ENCODE measurements at regions not wholly inside any gene's neighbourhood (a gene's known extent, or its start where the extent isn't known, plus 50 kb on each side); places are given as distances from the start of the nearest gene placed in this dataset.

DNA sequence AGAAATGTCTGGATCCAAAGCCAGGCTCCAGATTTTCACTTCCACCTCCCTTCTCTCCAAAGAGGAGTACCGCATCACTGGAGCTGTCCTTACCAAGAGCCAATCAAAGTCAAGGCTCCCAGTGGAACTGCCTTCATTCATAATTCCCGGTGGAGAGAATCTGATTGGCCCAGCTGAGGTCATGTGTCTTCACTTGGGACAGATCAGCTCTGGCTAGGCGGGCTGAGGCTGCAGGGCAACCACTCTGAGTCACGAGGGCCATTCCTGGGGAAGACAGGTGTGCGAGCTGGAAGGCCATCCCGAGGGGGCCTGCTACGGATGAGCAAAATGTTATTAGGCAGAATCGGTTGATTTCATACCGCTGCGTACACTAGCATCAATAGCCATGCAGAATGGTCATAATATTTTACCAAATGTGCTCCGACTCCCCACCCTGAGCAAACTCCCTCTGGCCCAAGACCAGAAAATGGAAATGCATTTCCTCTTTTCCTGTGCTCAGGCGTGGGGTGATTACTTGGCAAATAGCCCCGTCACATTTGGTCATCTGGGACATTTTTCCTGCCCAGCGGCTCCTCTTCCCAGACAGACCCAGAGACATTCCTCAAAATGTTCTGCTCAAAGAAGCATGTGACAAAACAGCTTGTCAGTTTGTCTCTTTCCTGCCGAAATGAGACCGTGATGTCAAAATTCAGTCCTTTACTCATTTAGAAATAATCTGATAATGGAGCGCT lies 111.1 kb downstream of the AIPL1 start:
- intact Hi-C loops (cut with DNase I, micrococcal nuclease): no loop called here
- no peak overlapping the region for H3K27ac Mint-ChIP-seq
- H3K9me3 Mint-ChIP-seq (ENCODE audit: low read depth): no peaks in the 10 kb centered on the region
- no peak for ATAC-seq
- POLR2A ChIA-PET: no interaction called here
- no peak overlapping the region for H3K4me3 Mint-ChIP-seq
- CTCF ChIA-PET: no interaction called here
- H3K27me3 Mint-ChIP-seq: peaks cover 35% of the 10 kb centered on the region
- DNase-seq: no peak
- H3K4me1 Mint-ChIP-seq: no peaks in the 10 kb centered on the region
- no peaks in the 10 kb centered on the region for H3K36me3 Mint-ChIP-seq (ENCODE audit: low read depth)

DNA sequence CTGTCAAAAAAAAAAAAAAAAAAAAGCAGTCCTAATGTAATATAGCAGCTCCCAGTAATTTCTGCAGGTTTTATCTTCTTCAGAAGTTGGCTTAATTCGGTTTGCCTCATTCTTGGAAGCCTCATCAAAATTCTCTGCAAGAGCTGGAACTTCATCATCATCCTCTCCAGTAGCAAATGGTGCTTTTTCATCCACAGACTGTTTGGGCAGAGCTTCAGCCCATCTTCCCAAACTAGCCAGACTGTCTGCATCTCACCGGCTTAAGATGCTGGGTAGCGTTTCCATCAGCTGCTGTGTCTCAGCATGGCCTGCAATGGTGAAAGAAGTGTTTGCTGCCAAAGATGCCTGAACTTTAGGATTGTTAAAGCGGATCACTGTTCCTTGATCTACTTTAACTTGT lies 112.6 kb downstream of the AIPL1 start:
- Mint-ChIP-seq H3K27ac (no peak overlapping the region), H3K36me3 (ENCODE audit: low read depth) (no peaks in the 10 kb centered on the region), H3K4me3 (no peak overlapping the region), H3K27me3 (peaks cover 26% of the 10 kb centered on the region), H3K4me1 (no peaks in the 10 kb centered on the region), H3K9me3 (ENCODE audit: low read depth) (no peaks in the 10 kb centered on the region)
- CTCF ChIA-PET: interaction anchor here (0.6 kb wide), 1 partner anchor 311 kb away, joined by 4 read pairs; no protein-coding TSS in a partner anchor
- POLR2A ChIA-PET: no interaction called here
- intact Hi-C loops (cut with DNase I, micrococcal nuclease): no loop called here
- DNase-seq (no peak), ATAC-seq (no peak)

DNA sequence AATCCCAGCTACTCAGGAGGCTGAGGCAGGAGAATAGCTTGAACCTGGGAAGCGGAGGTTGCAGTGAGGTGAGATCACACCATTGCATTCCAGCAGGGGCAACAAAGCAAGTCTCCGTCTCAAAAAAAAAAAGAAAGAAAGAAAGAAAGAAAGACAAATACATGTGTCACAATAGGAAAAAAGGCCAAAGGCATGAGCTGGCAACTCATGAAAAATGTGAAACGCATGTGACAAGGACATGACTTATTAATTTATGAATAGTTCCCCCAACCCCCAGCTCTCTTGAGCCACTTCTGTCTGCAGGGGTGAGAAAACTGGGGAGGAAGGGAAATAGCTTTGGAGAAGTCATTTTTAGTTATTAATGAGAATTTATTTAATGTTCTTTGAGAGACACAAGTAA lies 120.6 kb downstream of the AIPL1 start:
- H3K4me1 Mint-ChIP-seq: no peaks in the 10 kb centered on the region
- CTCF ChIA-PET: interaction anchor here (0.6 kb wide), 1 partner anchor 99 kb away, joined by 3 read pairs; no protein-coding TSS in a partner anchor
- ATAC-seq: no peak

DNA sequence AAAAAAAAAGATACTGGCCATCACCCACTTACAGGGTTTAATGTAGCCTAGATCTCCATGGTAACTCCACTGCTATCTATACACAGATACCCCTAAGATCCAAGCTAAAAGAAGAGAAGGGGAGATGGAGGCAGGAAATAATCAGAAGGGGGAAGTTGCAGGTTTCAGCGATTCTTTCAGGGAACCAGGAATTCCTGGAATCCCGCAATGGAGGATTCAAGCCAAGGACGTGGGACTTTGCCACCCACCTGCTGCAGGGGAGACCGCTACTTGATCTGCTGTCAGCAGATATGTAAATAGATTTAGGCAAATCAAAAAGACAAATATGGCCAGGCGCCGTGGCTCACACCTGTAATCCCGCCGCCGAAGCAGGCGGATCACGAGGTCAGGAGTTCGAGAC lies 121.1 kb downstream of the AIPL1 start:
- Mint-ChIP-seq H3K9me3 (ENCODE audit: low read depth) (no peaks in the 10 kb centered on the region), H3K27me3 (peaks cover 27% of the 10 kb centered on the region), H3K4me1 (no peaks in the 10 kb centered on the region), H3K36me3 (ENCODE audit: low read depth) (no peaks in the 10 kb centered on the region), H3K27ac (no peak overlapping the region), H3K4me3 (no peak overlapping the region)
- POLR2A ChIA-PET: no interaction called here
- no peak for DNase-seq
- intact Hi-C loops (cut with DNase I, micrococcal nuclease): no loop called here
- CTCF ChIA-PET: interaction anchor here (0.6 kb wide), 1 partner anchor 99 kb away, joined by 3 read pairs; no protein-coding TSS in a partner anchor
- ATAC-seq: no peak

More for the DNA sequence above, 120.6 kb downstream of the AIPL1 start:
- no peaks in the 10 kb centered on the region for H3K36me3 Mint-ChIP-seq (ENCODE audit: low read depth)
- peaks cover 26% of the 10 kb centered on the region for H3K27me3 Mint-ChIP-seq
- H3K9me3 Mint-ChIP-seq (ENCODE audit: low read depth): no peaks in the 10 kb centered on the region
- H3K27ac Mint-ChIP-seq: no peak overlapping the region
- no peak overlapping the region for H3K4me3 Mint-ChIP-seq
- POLR2A ChIA-PET: no interaction called here
- intact Hi-C loops (cut with DNase I, micrococcal nuclease): no loop called here
- DNase-seq: no peak

DNA sequence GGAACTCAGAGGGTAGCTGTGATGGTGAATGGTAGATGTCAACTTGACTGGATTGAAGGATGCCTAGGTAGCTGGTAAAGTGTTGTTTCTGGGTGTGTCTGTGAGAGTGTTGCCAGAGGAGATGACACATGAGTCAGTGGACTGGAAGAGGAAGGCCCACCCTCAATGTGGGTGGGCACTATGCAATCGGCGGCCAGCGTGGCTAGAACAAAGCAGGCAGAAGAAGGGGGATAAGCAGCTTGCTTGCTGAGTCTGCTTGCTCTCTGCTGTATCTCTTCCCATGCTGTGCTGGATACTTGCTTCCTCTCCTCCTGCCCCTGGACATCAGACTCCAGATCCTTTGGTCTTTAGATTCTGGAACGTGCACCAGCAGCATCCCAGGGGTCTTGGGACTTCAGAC lies 128.1 kb downstream of the AIPL1 start:
- Mint-ChIP-seq H3K36me3 (ENCODE audit: low read depth) (no peaks in the 10 kb centered on the region), H3K27ac (no peak overlapping the region), H3K4me3 (no peak overlapping the region), H3K4me1 (no peaks in the 10 kb centered on the region), H3K9me3 (ENCODE audit: low read depth) (no peaks in the 10 kb centered on the region), H3K27me3 (peaks cover 23% of the 10 kb centered on the region)
- intact Hi-C loops (cut with DNase I, micrococcal nuclease): no loop called here
- ChIA-PET POLR2A (no interaction called here), CTCF (interaction anchor here (0.8 kb wide), 1 partner anchor 29 kb away, joined by 3 read pairs; no protein-coding TSS in a partner anchor)
- DNase-seq (no peak), ATAC-seq (no peak)

DNA sequence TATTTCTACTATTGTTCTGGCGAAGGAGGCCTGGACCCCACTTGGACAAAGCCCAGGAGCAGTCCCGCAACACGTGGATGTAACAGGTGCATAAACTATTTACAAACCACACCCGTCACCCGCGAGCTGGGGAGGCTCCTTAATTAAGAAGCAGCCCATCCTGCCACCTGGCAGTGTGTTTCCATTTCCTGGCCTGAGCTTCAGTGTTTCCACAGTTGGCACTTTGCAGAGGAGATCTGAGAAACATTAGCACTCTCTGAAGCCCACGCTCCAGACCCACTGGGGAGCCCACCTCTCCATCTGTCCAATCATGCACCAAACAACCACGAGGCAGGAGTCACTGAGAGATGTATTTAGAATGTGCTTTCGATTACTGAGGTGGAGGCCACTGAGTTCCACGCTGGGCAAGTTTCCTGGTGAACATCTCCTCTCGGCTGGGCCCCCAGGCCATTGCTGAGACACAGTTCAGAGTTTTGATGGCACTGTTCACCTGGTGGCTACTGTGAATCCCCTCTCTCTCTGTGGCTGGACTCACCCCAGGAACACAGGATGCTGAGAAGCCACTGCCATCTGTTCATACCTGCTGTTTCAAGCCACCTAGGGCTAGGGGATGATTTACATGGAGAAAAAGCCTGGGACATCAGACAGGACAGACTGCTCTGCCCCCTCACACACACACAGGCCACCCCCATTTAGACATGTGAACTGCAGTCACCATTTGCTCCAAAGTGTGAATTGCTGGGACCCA lies 129.1 kb downstream of the AIPL1 start:
- no peaks in the 10 kb centered on the region for H3K9me3 Mint-ChIP-seq (ENCODE audit: low read depth)
- no peaks in the 10 kb centered on the region for H3K4me1 Mint-ChIP-seq
- peaks cover 23% of the 10 kb centered on the region for H3K27me3 Mint-ChIP-seq
- DNase-seq (no peak), ATAC-seq (no peak)
- no peaks in the 10 kb centered on the region for H3K36me3 Mint-ChIP-seq (ENCODE audit: low read depth)
- no peak overlapping the region for H3K4me3 Mint-ChIP-seq
- ChIA-PET CTCF (interaction anchor here (0.7 kb wide), 1 partner anchor 1079 kb away, joined by 3 read pairs; no protein-coding TSS in a partner anchor), POLR2A (no interaction called here)
- intact Hi-C loops (cut with DNase I, micrococcal nuclease): no loop called here
- H3K27ac Mint-ChIP-seq: no peak overlapping the region

DNA sequence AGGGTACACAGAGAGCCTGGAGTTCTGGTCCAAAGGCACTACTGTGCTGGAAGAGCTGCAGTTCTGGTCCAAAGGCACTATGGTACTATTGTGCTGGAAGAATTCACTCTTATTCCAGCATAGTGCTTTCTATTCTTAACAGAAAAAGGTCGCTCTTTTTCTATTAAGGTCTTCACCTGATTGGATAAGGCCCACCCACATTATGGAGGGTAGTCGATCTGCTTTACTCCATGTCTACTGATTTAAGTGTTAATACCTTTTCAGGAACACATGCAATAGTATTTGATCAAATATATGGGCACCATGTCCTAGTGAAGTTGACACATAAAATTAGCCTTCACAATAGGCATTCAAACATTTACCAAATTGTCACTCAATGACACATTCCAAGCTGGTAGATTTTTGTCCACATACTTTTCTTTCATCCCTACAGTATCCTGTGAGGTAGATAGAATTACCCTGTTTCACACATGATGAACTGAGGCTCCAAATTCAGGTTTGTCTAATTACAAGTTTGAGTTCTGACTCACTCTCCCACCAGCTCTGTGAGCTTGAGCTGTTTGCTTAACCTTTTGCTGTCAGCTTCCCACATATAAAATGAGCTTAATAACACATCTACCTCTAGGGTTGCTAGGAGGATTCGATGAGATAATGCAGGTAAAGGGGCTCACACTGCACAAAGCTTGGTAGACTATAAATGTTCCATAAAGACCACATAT lies 129.9 kb downstream of the AIPL1 start:
- H3K4me3 Mint-ChIP-seq: no peak overlapping the region
- CTCF ChIA-PET: interaction anchor here (0.7 kb wide), 1 partner anchor 1078 kb away, joined by 3 read pairs; no protein-coding TSS in a partner anchor
- intact Hi-C loops (cut with DNase I, micrococcal nuclease): no loop called here
- no peaks in the 10 kb centered on the region for H3K4me1 Mint-ChIP-seq
- H3K9me3 Mint-ChIP-seq (ENCODE audit: low read depth): no peaks in the 10 kb centered on the region
- ATAC-seq (no peak), DNase-seq (no peak)
- no peak overlapping the region for H3K27ac Mint-ChIP-seq
- POLR2A ChIA-PET: no interaction called here
- H3K36me3 Mint-ChIP-seq (ENCODE audit: low read depth): no peaks in the 10 kb centered on the region
- peaks cover 22% of the 10 kb centered on the region for H3K27me3 Mint-ChIP-seq

DNA sequence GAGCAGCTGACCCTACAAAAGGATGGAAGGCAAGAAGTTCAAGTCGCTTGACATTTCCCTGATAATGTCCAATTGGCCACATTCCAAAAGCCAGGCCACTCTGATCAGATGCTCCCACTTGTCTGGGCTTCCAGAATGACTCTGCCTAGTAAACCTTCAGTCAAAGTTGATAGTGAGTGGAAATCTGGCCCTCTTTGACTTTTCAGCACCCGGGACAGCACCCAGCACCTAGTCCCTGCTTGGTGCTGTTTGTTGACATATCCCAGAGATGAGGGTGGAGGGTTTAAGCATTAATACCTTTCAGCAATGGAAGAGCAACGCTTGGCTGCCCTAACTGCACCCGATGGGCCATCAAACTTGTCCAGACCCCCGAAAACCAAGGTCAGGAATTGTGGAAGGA lies 131.3 kb downstream of the AIPL1 start:
- no peaks in the 10 kb centered on the region for H3K4me1 Mint-ChIP-seq
- no peaks in the 10 kb centered on the region for H3K36me3 Mint-ChIP-seq (ENCODE audit: low read depth)
- H3K27ac Mint-ChIP-seq: no peak overlapping the region
- no peak overlapping the region for H3K4me3 Mint-ChIP-seq
- peaks cover 24% of the 10 kb centered on the region for H3K27me3 Mint-ChIP-seq
- DNase-seq (peak; percentile 45), ATAC-seq (no peak)
- intact Hi-C loops (cut with DNase I, micrococcal nuclease): no loop called here
- H3K9me3 Mint-ChIP-seq (ENCODE audit: low read depth): no peaks in the 10 kb centered on the region
- ChIA-PET POLR2A (no interaction called here), CTCF (no interaction called here)

DNA sequence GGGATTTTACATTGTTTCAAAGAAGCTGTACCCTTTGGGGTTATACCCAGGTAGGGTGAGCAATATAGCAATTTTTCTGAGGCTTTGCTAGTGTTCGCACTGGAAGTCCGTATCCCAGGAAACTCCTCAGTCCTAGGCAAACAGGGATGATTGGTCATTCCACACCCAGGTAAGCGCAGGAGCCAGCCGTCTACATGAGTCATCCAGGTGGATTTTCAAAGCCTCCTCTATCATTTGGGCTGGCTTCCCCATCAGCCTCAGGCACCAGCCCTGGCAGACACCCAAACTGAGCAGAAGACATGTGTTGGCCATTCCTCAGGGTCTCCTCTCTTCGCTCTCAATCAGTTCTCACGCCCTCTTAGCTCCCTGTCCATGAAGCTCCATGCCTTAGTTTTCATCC lies 135.6 kb downstream of the AIPL1 start:
- DNase-seq (no peak), ATAC-seq (no peak)
- no peak overlapping the region for H3K4me3 Mint-ChIP-seq
- no peaks in the 10 kb centered on the region for H3K4me1 Mint-ChIP-seq
- H3K27me3 Mint-ChIP-seq: peaks cover 25% of the 10 kb centered on the region
- H3K27ac Mint-ChIP-seq: no peak overlapping the region
- no peaks in the 10 kb centered on the region for H3K9me3 Mint-ChIP-seq (ENCODE audit: low read depth)
- CTCF ChIA-PET: no interaction called here
- no peaks in the 10 kb centered on the region for H3K36me3 Mint-ChIP-seq (ENCODE audit: low read depth)
- POLR2A ChIA-PET: no interaction called here
- intact Hi-C loops (cut with DNase I, micrococcal nuclease): no loop called here

DNA sequence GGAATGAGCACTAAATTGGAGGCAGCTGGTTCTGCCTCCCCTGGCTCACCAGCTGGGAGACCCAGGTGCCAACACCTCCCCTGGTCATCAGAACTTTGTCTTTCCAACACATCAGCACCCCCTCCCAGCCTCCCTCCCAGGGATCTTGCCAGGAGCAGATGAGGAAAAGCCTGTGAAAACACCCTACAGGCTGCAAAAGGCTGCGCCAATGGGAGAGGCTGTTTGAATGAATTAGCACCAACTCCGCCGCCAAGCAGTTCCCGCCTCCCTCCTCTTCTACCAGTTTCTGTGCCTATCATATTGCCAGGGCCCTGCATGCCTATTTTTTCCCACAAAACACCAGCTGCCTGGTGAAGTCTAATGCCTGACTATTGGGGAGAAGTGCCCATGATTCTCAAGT lies 137.0 kb downstream of the AIPL1 start:
- intact Hi-C loops (cut with DNase I, micrococcal nuclease): no loop called here
- no peak overlapping the region for H3K4me3 Mint-ChIP-seq
- peaks cover 22% of the 10 kb centered on the region for H3K27me3 Mint-ChIP-seq
- ChIA-PET POLR2A (no interaction called here), CTCF (interaction anchor here (0.7 kb wide), 1 partner anchor 629 kb away, joined by 3 read pairs; no protein-coding TSS in a partner anchor)
- DNase-seq: no peak
- no peak for ATAC-seq
- H3K36me3 Mint-ChIP-seq (ENCODE audit: low read depth): no peaks in the 10 kb centered on the region
- H3K9me3 Mint-ChIP-seq (ENCODE audit: low read depth): no peaks in the 10 kb centered on the region
- no peaks in the 10 kb centered on the region for H3K4me1 Mint-ChIP-seq
- H3K27ac Mint-ChIP-seq: no peak overlapping the region

DNA sequence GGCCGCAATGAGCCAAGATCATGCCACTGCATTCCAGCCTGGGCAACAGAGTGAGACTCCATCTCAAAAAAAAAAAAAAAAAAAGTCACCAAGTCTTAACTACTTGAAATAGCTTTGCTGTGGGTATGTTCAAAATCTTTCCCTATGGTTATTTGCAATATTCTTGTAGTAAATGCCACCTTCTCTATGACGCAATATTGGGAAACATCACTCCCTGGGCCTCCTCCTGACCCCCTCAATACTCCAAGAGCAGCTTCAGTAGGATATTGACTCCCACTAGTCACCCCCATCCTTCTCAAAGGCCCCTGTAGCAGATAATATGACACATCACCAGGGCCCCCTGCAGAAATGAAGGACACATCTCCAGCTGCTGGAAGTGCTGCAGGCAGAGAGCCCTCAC lies 137.8 kb downstream of the AIPL1 start:
- DNase-seq: no peak
- no peaks in the 10 kb centered on the region for H3K4me1 Mint-ChIP-seq
- no peak overlapping the region for H3K4me3 Mint-ChIP-seq
- ChIA-PET POLR2A (no interaction called here), CTCF (interaction anchor here (0.7 kb wide), 1 partner anchor 630 kb away, joined by 3 read pairs; no protein-coding TSS in a partner anchor)
- H3K36me3 Mint-ChIP-seq (ENCODE audit: low read depth): no peaks in the 10 kb centered on the region
- H3K27me3 Mint-ChIP-seq: peaks cover 22% of the 10 kb centered on the region
- intact Hi-C loops (cut with DNase I, micrococcal nuclease): no loop called here
- no peak overlapping the region for H3K27ac Mint-ChIP-seq
- H3K9me3 Mint-ChIP-seq (ENCODE audit: low read depth): no peaks in the 10 kb centered on the region
- no peak for ATAC-seq
